Loucy (cell line): ENCODE measurements at regions not wholly inside any gene's neighbourhood (a gene's known extent, or its start where the extent isn't known, plus 50 kb on each side); places are given as distances from the start of the nearest gene placed in this dataset.

ENCODE experiments used
- H2AFZ ChIP-seq: fragments of 200-600 bp; sonication (generic); 2 replicates; pipeline ENCODE4 v1.6.0; 2016; ENCODE audit warnings: antibody characterized with exemption, mild to moderate bottlenecking, low read length, moderate library complexity
- H3F3A ChIP-seq: fragments of 200-600 bp; 2 replicates; pipeline ENCODE4 v1.6.0; 2016; ENCODE audit warnings: antibody characterized with exemption, low read depth, mild to moderate bottlenecking
- H3K27me3 ChIP-seq: fragments of 200-600 bp; sonication (generic); 2 replicates; pipeline ENCODE4 v1.6.1; 2014; ENCODE audit warnings: low read length, mild to moderate bottlenecking; ENCODE audit not compliant: insufficient read depth, poor library complexity, severe bottlenecking
- H3K36me3 ChIP-seq: fragments of 200-600 bp; sonication (generic); 2 replicates; pipeline ENCODE4 v1.6.1; 2016; ENCODE audit warnings: low read length; ENCODE audit not compliant: insufficient read depth
- H3K4me1 ChIP-seq: fragments of 200-600 bp; sonication (generic); 2 replicates; pipeline ENCODE4 v1.5.1; 2014; ENCODE audit warnings: low read length, mild to moderate bottlenecking; ENCODE audit not compliant: insufficient read depth, poor library complexity, severe bottlenecking
- H3K4me2 ChIP-seq: fragments of 200-600 bp; sonication (generic); 2 replicates; pipeline ENCODE4 v1.6.0; 2014; ENCODE audit warnings: antibody characterized with exemption, low read length, low read depth, mild to moderate bottlenecking; ENCODE audit not compliant: poor library complexity, severe bottlenecking
- H3K4me3 ChIP-seq: fragments of 200-600 bp; sonication (generic); 2 replicates; pipeline ENCODE4 v1.5.1; 2014; ENCODE audit warnings: low read length, mild to moderate bottlenecking, mixed read lengths; ENCODE audit not compliant: poor library complexity, severe bottlenecking
- H3K79me2 ChIP-seq: fragments of 200-600 bp; sonication (generic); 2 replicates; pipeline ENCODE4 v1.6.1; 2014; ENCODE audit warnings: low read length; ENCODE audit not compliant: insufficient read depth
- H3K9ac ChIP-seq: fragments of 200-600 bp; sonication (generic); 2 replicates; pipeline ENCODE4 v1.6.0; 2014; ENCODE audit warnings: mild to moderate bottlenecking, low read depth, low read length, moderate library complexity; ENCODE audit not compliant: poor library complexity, severe bottlenecking
- H3K9me2 ChIP-seq: fragments of 200-600 bp; sonication (generic); replicated peaks from 2 replicates; pipeline ENCODE4 v1.6.1; 2016; ENCODE audit warnings: low read depth, low read length, mixed read lengths
- H3K9me3 ChIP-seq: fragments of 200-600 bp; sonication (generic); 2 replicates; pipeline ENCODE4 v1.6.1; 2014; ENCODE audit warnings: mild to moderate bottlenecking, antibody characterized with exemption, low read length, low read depth; ENCODE audit not compliant: insufficient read depth
- H4K20me1 ChIP-seq: fragments of 200-600 bp; sonication (generic); 2 replicates; pipeline ENCODE4 v1.6.0; 2014; ENCODE audit warnings: antibody characterized with exemption, low read length, mild to moderate bottlenecking; ENCODE audit not compliant: insufficient read depth, poor library complexity, severe bottlenecking
- EZH2phosphoT487 ChIP-seq: fragments of 200-600 bp; IDR thresholded peaks from 2 replicates; pipeline ENCODE4 v1.6.1; 2018; ENCODE audit warnings: antibody characterized with exemption, mild to moderate bottlenecking, moderate library complexity, borderline replicate concordance
- TF ChIP-seq, protein P1 (sequence below): fragments of 200-600 bp; sonication (generic); conservative IDR thresholded peaks from 2 replicates; pipeline ENCODE4 v1.5.1; 2014; ENCODE audit warnings: mild to moderate bottlenecking, antibody characterized with exemption, low read length

DNA sequence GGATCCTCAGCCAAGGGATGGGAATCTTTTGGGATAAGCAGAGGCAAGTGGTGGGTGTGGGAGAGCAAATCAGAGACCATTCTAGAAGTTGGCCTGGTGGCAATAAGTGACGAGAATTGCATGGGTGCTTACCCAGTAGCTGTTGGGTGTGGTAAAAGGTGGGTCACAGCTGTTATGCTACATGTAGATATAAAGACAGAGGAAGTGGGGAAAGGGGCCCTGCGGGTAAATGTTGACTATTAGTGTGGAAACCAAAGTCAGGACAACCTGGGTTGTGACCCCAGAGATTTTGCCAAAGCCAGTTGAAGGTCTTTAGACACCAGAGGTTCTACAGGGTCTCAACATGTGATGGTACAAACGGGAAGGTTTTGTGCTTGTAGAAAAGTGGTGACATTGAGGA, 443.6 kb upstream of the HNRNPA3 start:
- peaks cover 12% of the 10 kb centered on the region; the same call in 1 of the 2 replicates for H3K9me3 ChIP-seq

GRCh38 chr2:176769499-176770370, 442.9 kb upstream of the HNRNPA3 start:
- H3K79me2 ChIP-seq: no peaks in the 10 kb centered on the region
- peaks cover 18% of the 10 kb centered on the region for H3K4me1 ChIP-seq
- H3K9me3 ChIP-seq: peaks cover 18% of the 10 kb centered on the region
- no peaks in the 10 kb centered on the region for H3F3A ChIP-seq
- H3K9me2 ChIP-seq: no peaks in the 10 kb centered on the region
- no peak overlapping the region for H3K9ac ChIP-seq
- H4K20me1 ChIP-seq: no peaks in the 10 kb centered on the region
- H2AFZ ChIP-seq: no peak overlapping the region
- no peak overlapping the region for H3K4me3 ChIP-seq
- no peaks in the 10 kb centered on the region for H3K36me3 ChIP-seq
- H3K4me2 ChIP-seq: peak overlapping the region; percentile 44
- no peaks in the 10 kb centered on the region for H3K27me3 ChIP-seq
- TF ChIP-seq, protein P1, sequence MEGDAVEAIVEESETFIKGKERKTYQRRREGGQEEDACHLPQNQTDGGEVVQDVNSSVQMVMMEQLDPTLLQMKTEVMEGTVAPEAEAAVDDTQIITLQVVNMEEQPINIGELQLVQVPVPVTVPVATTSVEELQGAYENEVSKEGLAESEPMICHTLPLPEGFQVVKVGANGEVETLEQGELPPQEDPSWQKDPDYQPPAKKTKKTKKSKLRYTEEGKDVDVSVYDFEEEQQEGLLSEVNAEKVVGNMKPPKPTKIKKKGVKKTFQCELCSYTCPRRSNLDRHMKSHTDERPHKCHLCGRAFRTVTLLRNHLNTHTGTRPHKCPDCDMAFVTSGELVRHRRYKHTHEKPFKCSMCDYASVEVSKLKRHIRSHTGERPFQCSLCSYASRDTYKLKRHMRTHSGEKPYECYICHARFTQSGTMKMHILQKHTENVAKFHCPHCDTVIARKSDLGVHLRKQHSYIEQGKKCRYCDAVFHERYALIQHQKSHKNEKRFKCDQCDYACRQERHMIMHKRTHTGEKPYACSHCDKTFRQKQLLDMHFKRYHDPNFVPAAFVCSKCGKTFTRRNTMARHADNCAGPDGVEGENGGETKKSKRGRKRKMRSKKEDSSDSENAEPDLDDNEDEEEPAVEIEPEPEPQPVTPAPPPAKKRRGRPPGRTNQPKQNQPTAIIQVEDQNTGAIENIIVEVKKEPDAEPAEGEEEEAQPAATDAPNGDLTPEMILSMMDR: no peak
- TF ChIP-seq EZH2phosphoT487: no peak

More for the DNA sequence above, 443.6 kb upstream of the HNRNPA3 start:
- H3K4me2 ChIP-seq: peak overlapping the region; percentile 44
- no peaks in the 10 kb centered on the region for H3K27me3 ChIP-seq
- H4K20me1 ChIP-seq: no peaks in the 10 kb centered on the region
- no peaks in the 10 kb centered on the region for H3K9me2 ChIP-seq
- no peak overlapping the region for H3K9ac ChIP-seq
- H3K4me3 ChIP-seq: peak overlapping the region; percentile 20
- H3K79me2 ChIP-seq: no peaks in the 10 kb centered on the region
- H3K4me1 ChIP-seq: peaks cover 18% of the 10 kb centered on the region
- H3K36me3 ChIP-seq: no peaks in the 10 kb centered on the region
- no peaks in the 10 kb centered on the region for H3F3A ChIP-seq
- no peak overlapping the region for H2AFZ ChIP-seq
- TF ChIP-seq, protein P1: no peak
- TF ChIP-seq EZH2phosphoT487: no peak

- no peaks in the 10 kb centered on the region for H3K27me3 ChIP-seq
- H3K79me2 ChIP-seq: no peaks in the 10 kb centered on the region
- no peaks in the 10 kb centered on the region for H4K20me1 ChIP-seq
- peaks cover 18% of the 10 kb centered on the region for H3K9me3 ChIP-seq
- H3F3A ChIP-seq: no peaks in the 10 kb centered on the region
- no peak overlapping the region for H3K4me2 ChIP-seq
- TF ChIP-seq, protein P1: no peak
- no peak overlapping the region for H2AFZ ChIP-seq
- no peaks in the 10 kb centered on the region for H3K9me2 ChIP-seq
- no peak overlapping the region for H3K9ac ChIP-seq
- H3K4me3 ChIP-seq: no peak overlapping the region
- H3K36me3 ChIP-seq: no peaks in the 10 kb centered on the region
- peaks cover 25% of the 10 kb centered on the region for H3K4me1 ChIP-seq
Observed at GRCh38 chr2:176772816-176773215, 439.8 kb upstream of the HNRNPA3 start.
